Endothelial cell of umbilical vein (primary cell): ENCODE measurements at regions not wholly inside any gene's neighbourhood (a gene's known extent, or its start where the extent isn't known, plus 50 kb on each side); places are given as distances from the start of the nearest gene placed in this dataset.

Experiments
- BruUV-seq: library from RNA; stranded (reverse); fragments of 400-500 nt; replicated peaks from 2 replicates; lab custom pipeline; 2021; lab: Mats Ljungman, UMichigan
- CTCF ChIA-PET: fragments of 300-600, 350-600 bp; sonication (Branson Sonifier 250); formaldehyde crosslinking; loops from one replicate; lab custom pipeline; 2021; ENCODE audit warnings: antibody characterized with exemption, inconsistent platforms; lab: Charles Lee
- POLR2A ChIA-PET: fragments of 300-600, 350-600 bp; sonication (Branson Sonifier 250); formaldehyde crosslinking; loops from one replicate; lab custom pipeline; 2021; ENCODE audit warnings: antibody characterized with exemption, inconsistent platforms; lab: Charles Lee
- DNase-seq: peaks from one replicate; pipeline ENCODE4 v3.0.0-alpha.2; 2011; ENCODE audit warnings: low read depth, low spot score
- FAIRE-seq: peaks from 2 replicates; lab custom pipeline; 2011; peaks lifted over from hg19 to GRCh38; lab: Jason Lieb, UNC
- H2AFZ ChIP-seq: 2 replicates; pipeline ENCODE4 v1.6.0; 2012; ENCODE audit warnings: low read depth, low read length, control low read depth, inconsistent platforms
- H3K27ac ChIP-seq: 2 replicates; pipeline ENCODE4 v1.5.1; 2011; ENCODE audit warnings: low read depth, mild to moderate bottlenecking, control low read depth, low read length, moderate library complexity; ENCODE audit not compliant: insufficient read depth
- H3K27me3 ChIP-seq, 2 experiments: 2 replicates each; pipeline versions ENCODE4 v1.6.0 to v1.6.1; 2011; ENCODE audit warnings: low read length in 2 of 2, mixed read lengths in 1 of 2; ENCODE audit not compliant: control insufficient read depth in 2 of 2, insufficient read depth in 2 of 2
- H3K36me3 ChIP-seq, 2 experiments: 2 replicates in 1 of 2; 3 replicates in 1 of 2; pipeline ENCODE4 v1.5.1; 2011; ENCODE audit warnings: low read length in 2 of 2, mild to moderate bottlenecking in 1 of 2, moderate library complexity in 1 of 2; ENCODE audit not compliant: control insufficient read depth in 2 of 2, insufficient read depth in 2 of 2; ENCODE audit errors: extremely low read depth in 1 of 2
- H3K4me1 ChIP-seq: 3 replicates; pipeline ENCODE4 v1.5.1; 2011; ENCODE audit warnings: mild to moderate bottlenecking, low read length; ENCODE audit not compliant: control insufficient read depth, insufficient read depth; ENCODE audit errors: extremely low read depth
- H3K4me2 ChIP-seq: 2 replicates; pipeline ENCODE4 v1.6.1; 2011; ENCODE audit warnings: low read length, control low read depth, mixed read lengths; ENCODE audit not compliant: insufficient read depth
- H3K4me3 ChIP-seq, 3 experiments: fragments of 200-600 bp in 1 of 3; sonication (generic), shearing (Covaris generic) in 1 of 3; replicated peaks in 1 of 3; 2 replicates each; pipeline ENCODE4 v1.5.1; 2011 to 2016; ENCODE audit warnings: control low read depth in 3 of 3, low read length in 3 of 3, mild to moderate bottlenecking in 2 of 3, inconsistent platforms in 1 of 3, low read depth in 1 of 3, moderate library complexity in 1 of 3; ENCODE audit not compliant: insufficient read depth in 1 of 3
- H3K79me2 ChIP-seq: 2 replicates; pipeline ENCODE4 v1.6.0; 2012; ENCODE audit warnings: low read length, inconsistent platforms; ENCODE audit not compliant: control insufficient read depth, insufficient read depth
- H3K9ac ChIP-seq: replicated peaks from 2 replicates; pipeline ENCODE3; 2011; ENCODE audit warnings: low read length, control low read depth; ENCODE audit not compliant: insufficient read depth; ENCODE audit errors: extremely low read depth
- H3K9me1 ChIP-seq: replicated peaks from 3 replicates; pipeline ENCODE4 v1.6.0; 2011; ENCODE audit warnings: mild to moderate bottlenecking, low read length; ENCODE audit not compliant: control insufficient read depth, insufficient read depth; ENCODE audit errors: extremely low read depth
- H3K9me3 ChIP-seq: replicated peaks from 2 replicates; pipeline ENCODE4 v1.5.1; 2012; ENCODE audit warnings: low read length, inconsistent platforms; ENCODE audit not compliant: control insufficient read depth, insufficient read depth
- H4K20me1 ChIP-seq: replicated peaks from 2 replicates; pipeline ENCODE3; 2011; ENCODE audit warnings: mild to moderate bottlenecking, low read length; ENCODE audit not compliant: control insufficient read depth, insufficient read depth; ENCODE audit errors: extremely low read depth
- CTCF ChIP-seq, 2 donors: IDR thresholded peaks; 1 replicate in 1 of 2; 2 replicates in 1 of 2; pipeline ENCODE4 v1.5.1; 2011; ENCODE audit warnings: low read length in 2 of 2, mild to moderate bottlenecking in 2 of 2, moderate library complexity in 2 of 2, control low read depth in 1 of 2, inconsistent platforms in 1 of 2, low read depth in 1 of 2; ENCODE audit not compliant: insufficient read depth in 1 of 2; ENCODE audit errors: extremely low read depth in 1 of 2
- EZH2 ChIP-seq: IDR thresholded peaks from 2 replicates; pipeline ENCODE4 v1.6.1; 2012; ENCODE audit warnings: borderline replicate concordance, low read depth, mild to moderate bottlenecking, moderate library complexity, low read length, inconsistent platforms; ENCODE audit not compliant: severe bottlenecking
- FOS ChIP-seq: IDR thresholded peaks from 2 replicates; pipeline ENCODE4 v1.6.1; 2011; ENCODE audit warnings: mild to moderate bottlenecking, low read length, moderate library complexity, borderline replicate concordance; ENCODE audit not compliant: insufficient read depth
- GATA2 ChIP-seq: IDR thresholded peaks from 2 replicates; pipeline ENCODE4 v1.7.0; 2011; ENCODE audit warnings: low read depth, mild to moderate bottlenecking, moderate library complexity, mixed read lengths, low read length; ENCODE audit not compliant: insufficient read length, insufficient read depth
- JUN ChIP-seq: IDR thresholded peaks from 2 replicates; pipeline ENCODE4 v1.6.1; 2011; ENCODE audit warnings: borderline replicate concordance, low read depth; ENCODE audit not compliant: insufficient read length, insufficient read depth
- MAX ChIP-seq: IDR thresholded peaks from 2 replicates; pipeline ENCODE4 v1.6.1; 2011; ENCODE audit not compliant: insufficient read depth, insufficient read length
- MYC ChIP-seq: IDR thresholded peaks from one replicate; pipeline ENCODE4 v1.6.1; 2011; ENCODE audit warnings: mild to moderate bottlenecking, low read depth, low read length
- POLR2A ChIP-seq: IDR thresholded peaks from 2 replicates; pipeline ENCODE4 v1.6.1; 2012; ENCODE audit warnings: low read depth, mild to moderate bottlenecking, control low read depth, low read length
- POLR2AphosphoS5 ChIP-seq: IDR thresholded peaks from 2 replicates; pipeline ENCODE4 v1.6.1; 2012; ENCODE audit warnings: low read depth, mild to moderate bottlenecking, control low read depth, low read length, moderate library complexity; ENCODE audit not compliant: insufficient read depth
- dilution Hi-C: fragments of 300-500 bp; cut with MboI; formaldehyde crosslinking; loops from one replicate; pipeline ENCODE4 v1.15.0; 2019; ENCODE audit warnings: low sequenced_read_pairs; ENCODE audit not compliant: extremely low pct_ligation_motif_present
- intact Hi-C: fragments of 100-400 bp; cut with micrococcal nuclease; formaldehyde crosslinking; loops from one replicate; pipeline ENCODE4 v1.10.0; 2022

- no peak overlapping the region for H3K4me2 ChIP-seq
- no peaks in the 10 kb centered on the region for H3K4me1 ChIP-seq
- BruUV-seq: no TSS peak
- H3K79me2 ChIP-seq: no peaks in the 10 kb centered on the region
- H2AFZ ChIP-seq: no peak overlapping the region
- ChIA-PET POLR2A (no interaction called here), CTCF (interaction anchor here (0.5 to 1.4 kb wide), 3 partner anchors 15 to 369 kb away, joined by 3 read pairs; no protein-coding TSS in a partner anchor)
- H4K20me1 ChIP-seq: no peaks in the 10 kb centered on the region
- H3K9me1 ChIP-seq: no peaks in the 10 kb centered on the region
- dilution Hi-C loops: no loop called here
- H3K27ac ChIP-seq: no peak overlapping the region
- no peak overlapping the region for H3K9ac ChIP-seq
- no peaks in the 10 kb centered on the region for H3K36me3 ChIP-seq
- intact Hi-C loops: no loop called here
- DNase-seq (no peak), FAIRE-seq (no peak)
- peaks cover 8 to 9% of the 10 kb centered on the region in 2 experiments for H3K27me3 ChIP-seq
- TF ChIP-seq GATA2 (no peak), POLR2A (no peak), MYC (no peak), POLR2AphosphoS5 (no peak), MAX (no peak), EZH2 (no peak), FOS (no peak), CTCF (IDR thresholded peaks at IDR 0.05; ENCODE audit: extremely low read depth in 1 of 2, insufficient read depth in 1 of 2, low read depth in 1 of 2, low read length in 2 of 2) (no peak), JUN (no peak)
- no peak overlapping the region for H3K4me3 ChIP-seq
- H3K9me3 ChIP-seq: no peaks in the 10 kb centered on the region
These were observed 53.0 kb upstream of the AKT3 start for GRCh38 chr1:243903041-243903440.
